Activated naive CD8-positive, alpha-beta T cell treated with anti-CD3 and anti-CD28 coated beads, Interleukin-2, amount 10 ng/mL, durations not matched to agents 7 days and 5 days (primary cell): ENCODE measurements at regions not wholly inside any gene's neighbourhood (a gene's known extent, or its start where the extent isn't known, plus 50 kb on each side); places are given as distances from the start of the nearest gene placed in this dataset.

ENCODE experiments used
- ATAC-seq: fragments of 150-1000 bp; cut with Tn5 transposase; one replicate; pipeline ENCODE4 v1.10.0; 2021; ENCODE audit warnings: low read depth, moderate library complexity
- POLR2A ChIA-PET: fragments of 350-600 bp; sonication (Branson Sonifier 250); formaldehyde crosslinking; loops from one replicate; lab custom pipeline; 2021; ENCODE audit warnings: antibody characterized with exemption; lab: Charles Lee
- DNase-seq: peaks from one replicate; pipeline ENCODE4 v3.0.0; 2021
- H3K27ac Mint-ChIP-seq: one replicate; pipeline ENCODE4 v1.8.0; 2022; ENCODE audit warnings: mild to moderate bottlenecking, mixed read lengths
- H3K27me3 Mint-ChIP-seq: one replicate; pipeline ENCODE4 v1.8.0; 2022; ENCODE audit warnings: mild to moderate bottlenecking, moderate library complexity, mixed read lengths
- H3K36me3 Mint-ChIP-seq: one replicate; pipeline ENCODE4 v1.8.0; 2021; ENCODE audit warnings: mild to moderate bottlenecking, mixed read lengths
- H3K4me1 Mint-ChIP-seq: one replicate; pipeline ENCODE4 v1.8.0; 2021; ENCODE audit warnings: mixed read lengths
- H3K4me3 Mint-ChIP-seq: one replicate; pipeline ENCODE4 v1.8.0; 2022; ENCODE audit warnings: mild to moderate bottlenecking, moderate library complexity, mixed read lengths
- H3K9me3 Mint-ChIP-seq: one replicate; pipeline ENCODE4 v1.8.0; 2021; ENCODE audit warnings: mixed read lengths

DNA sequence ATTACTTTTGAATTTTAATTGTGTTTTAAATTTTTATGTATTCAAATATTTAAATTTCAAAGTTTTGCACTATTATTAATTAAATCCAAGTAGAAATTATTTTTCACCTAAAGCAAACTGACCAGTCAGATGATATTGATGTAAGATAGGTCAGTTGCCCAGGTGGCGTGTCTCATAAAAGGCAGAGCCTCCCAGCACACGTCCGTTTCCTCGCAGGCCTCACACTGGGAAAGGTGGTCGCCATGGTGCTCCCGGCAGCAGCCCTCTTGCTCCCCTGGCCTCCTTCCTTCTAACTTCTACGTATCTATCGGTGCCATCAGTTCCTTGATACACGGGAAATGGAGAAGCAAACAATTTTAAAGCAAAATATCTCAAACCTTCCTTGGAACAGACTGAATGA, 516.8 kb downstream of the GALR1 start:
- no peak overlapping the region for H3K27ac Mint-ChIP-seq
- DNase-seq = no peak
- H3K9me3 Mint-ChIP-seq = no peaks in the 10 kb centered on the region
- ATAC-seq = no peak
- no peak overlapping the region for H3K4me3 Mint-ChIP-seq
- no peaks in the 10 kb centered on the region for H3K36me3 Mint-ChIP-seq
- H3K4me1 Mint-ChIP-seq = no peaks in the 10 kb centered on the region
- POLR2A ChIA-PET = no interaction called here
- peaks cover 5% of the 10 kb centered on the region for H3K27me3 Mint-ChIP-seq

DNA sequence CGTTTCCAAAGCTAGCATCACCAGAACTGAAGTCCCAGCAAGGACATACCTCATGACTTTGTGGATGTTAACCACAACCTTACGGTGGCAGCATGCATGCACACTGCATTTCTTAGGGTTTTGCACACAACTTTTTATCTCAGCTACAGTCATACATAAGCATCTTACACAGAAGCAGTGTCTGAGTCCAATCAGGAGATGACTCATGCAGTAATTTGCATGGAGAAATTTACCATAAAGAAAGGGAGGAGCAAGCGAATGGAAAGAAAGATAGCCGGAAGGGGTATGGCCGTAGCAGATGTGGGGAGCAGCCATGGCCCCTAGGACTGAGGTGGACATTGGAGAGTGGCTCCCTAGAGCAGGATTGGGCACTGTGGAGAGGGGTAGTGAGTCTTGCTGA, 522.5 kb downstream of the GALR1 start:
- no peaks in the 10 kb centered on the region for H3K9me3 Mint-ChIP-seq
- no peak overlapping the region for H3K27ac Mint-ChIP-seq
- POLR2A ChIA-PET = no interaction called here
- no peak for DNase-seq
- no peak for ATAC-seq
- no peaks in the 10 kb centered on the region for H3K27me3 Mint-ChIP-seq
- no peak overlapping the region for H3K4me3 Mint-ChIP-seq
- no peaks in the 10 kb centered on the region for H3K4me1 Mint-ChIP-seq
- H3K36me3 Mint-ChIP-seq = no peaks in the 10 kb centered on the region

- Mint-ChIP-seq H3K4me1 (no peaks in the 10 kb centered on the region), H3K27me3 (no peaks in the 10 kb centered on the region), H3K27ac (no peak overlapping the region), H3K4me3 (no peak overlapping the region), H3K9me3 (no peaks in the 10 kb centered on the region), H3K36me3 (no peaks in the 10 kb centered on the region)
- DNase-seq = no peak
- POLR2A ChIA-PET = no interaction called here
- no peak for ATAC-seq
These were observed 526.5 kb downstream of the GALR1 start for GRCh38 chr18:77776104-77776503.

GRCh38 chr18:77777163-77777562, 527.5 kb downstream of the GALR1 start:
- POLR2A ChIA-PET = no interaction called here
- no peak for DNase-seq
- H3K27me3 Mint-ChIP-seq = no peaks in the 10 kb centered on the region
- no peaks in the 10 kb centered on the region for H3K9me3 Mint-ChIP-seq
- ATAC-seq = no peak
- H3K4me3 Mint-ChIP-seq = no peak overlapping the region
- no peak overlapping the region for H3K27ac Mint-ChIP-seq
- no peaks in the 10 kb centered on the region for H3K36me3 Mint-ChIP-seq
- no peaks in the 10 kb centered on the region for H3K4me1 Mint-ChIP-seq

GRCh38 chr18:77784759-77785379, 535.2 kb downstream of the GALR1 start:
- H3K27me3 Mint-ChIP-seq = no peaks in the 10 kb centered on the region
- no peak overlapping the region for H3K4me3 Mint-ChIP-seq
- peaks cover 3% of the 10 kb centered on the region for H3K9me3 Mint-ChIP-seq
- ATAC-seq (no peak), DNase-seq (no peak)
- no peaks in the 10 kb centered on the region for H3K4me1 Mint-ChIP-seq
- no peaks in the 10 kb centered on the region for H3K36me3 Mint-ChIP-seq
- POLR2A ChIA-PET = no interaction called here
- H3K27ac Mint-ChIP-seq = no peak overlapping the region

DNA sequence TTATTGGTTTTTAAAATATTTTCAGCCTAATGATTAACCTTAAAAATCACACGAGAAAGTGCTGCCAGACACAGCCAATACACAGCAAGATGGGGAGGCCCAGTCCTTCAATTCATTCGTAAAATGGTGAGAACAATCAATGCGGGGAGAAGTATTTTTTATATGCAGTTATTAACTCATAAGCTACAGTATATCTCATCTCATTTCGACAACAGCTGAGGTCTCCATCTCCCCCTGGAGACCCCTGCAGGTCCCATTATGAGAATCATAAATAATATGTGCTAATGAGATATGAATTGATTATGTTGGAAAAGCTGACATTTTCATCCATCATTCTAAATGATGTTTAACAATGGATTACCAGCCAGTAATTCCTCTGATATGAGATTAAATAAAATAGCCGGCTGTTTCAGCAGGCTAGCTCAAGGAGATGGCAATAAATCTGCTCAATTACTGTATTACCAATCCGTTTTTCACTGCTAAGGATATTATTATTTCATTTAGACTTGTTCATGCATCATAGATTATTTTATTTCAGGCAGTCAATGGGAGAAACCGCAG, 535.8 kb downstream of the GALR1 start:
- H3K27me3 Mint-ChIP-seq = no peaks in the 10 kb centered on the region
- peaks cover 5% of the 10 kb centered on the region for H3K9me3 Mint-ChIP-seq
- no peaks in the 10 kb centered on the region for H3K4me1 Mint-ChIP-seq
- ATAC-seq (no peak), DNase-seq (no peak)
- POLR2A ChIA-PET = no interaction called here
- H3K36me3 Mint-ChIP-seq = no peaks in the 10 kb centered on the region
- no peak overlapping the region for H3K27ac Mint-ChIP-seq
- no peak overlapping the region for H3K4me3 Mint-ChIP-seq

DNA sequence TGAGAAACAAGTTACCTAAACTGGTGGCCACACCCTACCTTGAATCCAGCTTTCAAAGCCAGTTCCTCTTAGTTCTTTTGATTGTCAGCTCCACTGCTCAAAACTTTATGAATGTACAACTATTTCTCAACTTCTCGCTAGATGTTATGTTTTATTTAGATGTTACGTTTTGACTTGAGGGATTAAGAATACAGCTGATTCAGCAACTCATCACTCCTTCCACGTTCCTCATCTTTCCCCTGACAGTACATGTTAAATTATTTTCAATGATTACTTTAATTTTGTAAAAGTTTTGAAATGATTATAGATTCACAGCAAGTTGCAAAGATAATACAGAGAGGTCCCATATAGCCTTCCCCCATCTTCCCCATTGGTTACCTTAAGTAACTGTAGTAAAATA, 553.4 kb downstream of the GALR1 start:
- Mint-ChIP-seq H3K9me3 (no peaks in the 10 kb centered on the region), H3K4me1 (no peaks in the 10 kb centered on the region)
- POLR2A ChIA-PET = no interaction called here

DNA sequence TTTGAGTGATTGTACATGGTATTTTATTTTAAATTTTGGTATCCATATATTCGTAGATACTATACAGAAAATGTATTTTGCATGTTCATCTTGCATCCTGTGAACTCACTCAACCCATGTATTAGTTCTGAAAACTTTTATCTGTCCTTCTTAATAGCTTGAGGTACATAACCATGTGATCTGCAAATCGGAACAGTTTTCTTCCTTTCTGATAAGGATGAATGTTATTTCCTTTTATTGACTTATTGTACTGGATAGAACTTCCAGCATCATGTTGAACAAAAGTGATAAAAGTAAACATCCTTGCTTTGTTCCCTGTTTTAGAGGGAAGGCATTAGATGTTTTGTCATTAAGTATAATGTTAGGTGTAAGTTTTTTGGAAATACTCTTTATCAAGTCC, 554.7 kb downstream of the GALR1 start:
- no peaks in the 10 kb centered on the region for H3K9me3 Mint-ChIP-seq
- ATAC-seq (no peak), DNase-seq (no peak)
- H3K27me3 Mint-ChIP-seq = no peaks in the 10 kb centered on the region
- H3K36me3 Mint-ChIP-seq = no peaks in the 10 kb centered on the region
- H3K4me3 Mint-ChIP-seq = no peak overlapping the region
- H3K4me1 Mint-ChIP-seq = no peaks in the 10 kb centered on the region
- no peak overlapping the region for H3K27ac Mint-ChIP-seq
- POLR2A ChIA-PET = no interaction called here

More for the DNA sequence above, 553.4 kb downstream of the GALR1 start:
- Mint-ChIP-seq H3K27me3 (no peaks in the 10 kb centered on the region), H3K36me3 (no peaks in the 10 kb centered on the region), H3K27ac (no peak overlapping the region), H3K4me3 (no peak overlapping the region)
- no peak for ATAC-seq
- no peak for DNase-seq

GRCh38 chr18:77807650-77808049, 558.0 kb downstream of the GALR1 start:
- Mint-ChIP-seq H3K9me3 (no peaks in the 10 kb centered on the region), H3K4me1 (no peaks in the 10 kb centered on the region), H3K27me3 (no peaks in the 10 kb centered on the region), H3K27ac (no peak overlapping the region), H3K36me3 (no peaks in the 10 kb centered on the region), H3K4me3 (no peak overlapping the region)
- no peak for ATAC-seq
- DNase-seq = no peak
- POLR2A ChIA-PET = no interaction called here

GRCh38 chr18:77811503-77811902, 561.9 kb downstream of the GALR1 start:
- Mint-ChIP-seq H3K27me3 (no peaks in the 10 kb centered on the region), H3K27ac (no peak overlapping the region), H3K9me3 (no peaks in the 10 kb centered on the region), H3K36me3 (no peaks in the 10 kb centered on the region), H3K4me3 (no peak overlapping the region), H3K4me1 (no peaks in the 10 kb centered on the region)
- DNase-seq = no peak
- POLR2A ChIA-PET = no interaction called here
- ATAC-seq = no peak

DNA sequence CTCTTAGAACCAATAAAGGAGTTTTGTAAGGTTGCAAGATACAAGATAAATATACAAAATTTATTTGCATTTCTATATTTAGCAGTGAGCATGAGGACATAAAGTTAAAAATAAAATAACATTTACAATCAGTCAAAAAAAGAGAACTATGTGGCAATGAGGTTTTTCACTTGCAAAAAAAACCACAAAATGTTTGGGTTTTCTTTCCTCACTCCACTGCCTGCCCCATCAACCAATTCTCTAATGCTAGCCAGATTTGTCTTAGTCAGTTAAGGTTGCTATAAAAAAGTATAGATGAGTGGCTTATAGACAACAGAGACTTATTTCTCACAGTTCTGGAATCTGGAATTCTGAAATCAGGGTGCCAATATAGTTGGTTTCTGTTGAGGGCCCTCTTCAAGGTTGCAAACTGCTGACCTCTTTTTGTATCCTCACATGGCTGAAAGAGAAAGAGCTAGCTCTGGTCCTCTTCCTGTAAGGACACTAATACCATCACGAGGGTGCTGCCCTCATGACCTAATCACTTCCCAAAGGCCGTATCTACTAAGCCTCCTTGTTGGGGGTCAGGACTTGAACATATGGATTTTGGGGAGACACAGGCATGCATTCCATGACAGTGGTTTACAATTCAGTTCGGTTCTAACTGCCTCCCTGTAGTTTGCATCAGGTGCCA, 566.2 kb downstream of the GALR1 start:
- ATAC-seq = no peak
- Mint-ChIP-seq H3K9me3 (no peaks in the 10 kb centered on the region), H3K36me3 (no peaks in the 10 kb centered on the region), H3K27ac (no peak overlapping the region), H3K4me1 (no peaks in the 10 kb centered on the region), H3K27me3 (no peaks in the 10 kb centered on the region), H3K4me3 (no peak overlapping the region)
- DNase-seq = no peak
- POLR2A ChIA-PET = no interaction called here

DNA sequence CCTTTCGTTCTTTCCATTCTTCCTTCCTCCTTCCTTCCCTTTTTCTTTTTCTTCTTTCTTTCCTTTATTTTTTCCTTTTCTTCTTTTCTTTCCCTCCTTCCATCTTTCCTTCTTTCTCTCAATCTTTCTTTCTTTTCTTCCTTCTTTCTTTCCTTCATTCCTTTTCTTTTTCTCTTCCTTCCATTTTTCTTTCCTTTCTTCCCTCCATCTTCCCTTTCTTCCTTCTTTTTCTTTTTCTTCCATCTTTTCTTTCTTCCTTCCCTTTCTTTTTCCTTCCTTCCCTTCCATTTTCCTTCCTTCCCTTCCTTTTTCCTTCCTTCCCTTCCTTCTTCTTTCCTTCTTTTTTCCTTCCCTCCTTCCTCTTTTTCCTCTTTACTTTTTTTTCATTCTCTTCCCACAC, 568.7 kb downstream of the GALR1 start:
- Mint-ChIP-seq H3K4me3 (no peak overlapping the region), H3K36me3 (no peaks in the 10 kb centered on the region), H3K27me3 (no peaks in the 10 kb centered on the region), H3K4me1 (no peaks in the 10 kb centered on the region), H3K27ac (no peak overlapping the region), H3K9me3 (no peaks in the 10 kb centered on the region)
- POLR2A ChIA-PET = no interaction called here
- no peak for DNase-seq
- no peak for ATAC-seq

- H3K4me1 Mint-ChIP-seq = no peaks in the 10 kb centered on the region
- POLR2A ChIA-PET = no interaction called here
- no peaks in the 10 kb centered on the region for H3K36me3 Mint-ChIP-seq
- H3K9me3 Mint-ChIP-seq = no peaks in the 10 kb centered on the region
- ATAC-seq = no peak
- DNase-seq = no peak
- no peak overlapping the region for H3K4me3 Mint-ChIP-seq
- H3K27ac Mint-ChIP-seq = no peak overlapping the region
- no peaks in the 10 kb centered on the region for H3K27me3 Mint-ChIP-seq
These were observed 570.8 kb downstream of the GALR1 start for GRCh38 chr18:77820472-77820871.

GRCh38 chr18:77821892-77822291, 572.2 kb downstream of the GALR1 start:
- H3K4me1 Mint-ChIP-seq = no peaks in the 10 kb centered on the region
- ATAC-seq = no peak
- no peak overlapping the region for H3K27ac Mint-ChIP-seq
- no peaks in the 10 kb centered on the region for H3K9me3 Mint-ChIP-seq
- POLR2A ChIA-PET = no interaction called here
- no peak for DNase-seq
- no peak overlapping the region for H3K4me3 Mint-ChIP-seq
- no peaks in the 10 kb centered on the region for H3K27me3 Mint-ChIP-seq
- H3K36me3 Mint-ChIP-seq = no peaks in the 10 kb centered on the region
